ENCODE measurements at regions not wholly inside any gene's neighbourhood (a gene's known extent, or its start where the extent isn't known, plus 50 kb on each side); places are given as distances from the start of the nearest gene placed in this dataset.

DNA sequence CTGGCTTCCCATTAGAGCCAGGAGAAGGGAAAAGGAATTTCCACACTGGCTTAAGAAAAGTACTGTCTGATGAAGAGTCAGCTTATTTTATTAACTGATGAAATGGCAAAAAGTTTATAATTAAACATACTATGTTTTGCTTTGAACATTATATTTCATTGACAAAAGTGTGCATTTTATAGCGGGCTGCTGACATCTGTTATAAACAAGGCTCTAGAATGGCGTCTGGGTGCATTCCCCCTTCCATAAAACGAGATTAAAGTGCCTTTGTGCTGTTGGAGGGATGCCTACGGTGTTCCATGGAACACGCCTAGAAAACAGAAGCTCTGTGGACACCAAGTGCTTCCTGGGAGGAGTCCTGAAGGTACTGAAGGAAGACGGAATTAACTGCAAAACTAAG is 220.2 kb downstream of the SNX10 start:
- TF ChIP-seq, protein P1, sequence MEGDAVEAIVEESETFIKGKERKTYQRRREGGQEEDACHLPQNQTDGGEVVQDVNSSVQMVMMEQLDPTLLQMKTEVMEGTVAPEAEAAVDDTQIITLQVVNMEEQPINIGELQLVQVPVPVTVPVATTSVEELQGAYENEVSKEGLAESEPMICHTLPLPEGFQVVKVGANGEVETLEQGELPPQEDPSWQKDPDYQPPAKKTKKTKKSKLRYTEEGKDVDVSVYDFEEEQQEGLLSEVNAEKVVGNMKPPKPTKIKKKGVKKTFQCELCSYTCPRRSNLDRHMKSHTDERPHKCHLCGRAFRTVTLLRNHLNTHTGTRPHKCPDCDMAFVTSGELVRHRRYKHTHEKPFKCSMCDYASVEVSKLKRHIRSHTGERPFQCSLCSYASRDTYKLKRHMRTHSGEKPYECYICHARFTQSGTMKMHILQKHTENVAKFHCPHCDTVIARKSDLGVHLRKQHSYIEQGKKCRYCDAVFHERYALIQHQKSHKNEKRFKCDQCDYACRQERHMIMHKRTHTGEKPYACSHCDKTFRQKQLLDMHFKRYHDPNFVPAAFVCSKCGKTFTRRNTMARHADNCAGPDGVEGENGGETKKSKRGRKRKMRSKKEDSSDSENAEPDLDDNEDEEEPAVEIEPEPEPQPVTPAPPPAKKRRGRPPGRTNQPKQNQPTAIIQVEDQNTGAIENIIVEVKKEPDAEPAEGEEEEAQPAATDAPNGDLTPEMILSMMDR (IDR thresholded peaks at IDR 0.05): no peak
- TF ChIP-seq MAFK (IDR thresholded peaks at IDR 0.05; ENCODE audit: partially characterized antibody): no peak
- no peak for TF ChIP-seq FOSB (CRISPR knock-in tag; IDR thresholded peaks at IDR 0.05)
- no peak for TF ChIP-seq RFX5 (IDR thresholded peaks at IDR 0.05)
- no peak for TF ChIP-seq ZFP36 (IDR thresholded peaks at IDR 0.05; ENCODE audit: borderline replicate concordance, partially characterized antibody)
- no peak for TF ChIP-seq EHMT2 (IDR thresholded peaks at IDR 0.05; ENCODE audit: low read depth)
- no peak for TF ChIP-seq POLR2A (IDR thresholded peaks at IDR 0.05; ENCODE audit: low read length)

Measured in A549 (cell line).